Neural progenitor cell (in vitro differentiated cells): ENCODE measurements at regions not wholly inside any gene's neighbourhood (a gene's known extent, or its start where the extent isn't known, plus 50 kb on each side); places are given as distances from the start of the nearest gene placed in this dataset.

Experiments
- EZH2 ChIP-seq: fragments of 200-600 bp; sonication (generic); IDR thresholded peaks from 2 replicates; pipeline ENCODE4 v1.6.1; 2017; ENCODE audit warnings: antibody characterized with exemption, mild to moderate bottlenecking, moderate library complexity
- EZH2phosphoT487 ChIP-seq: fragments of 200-600 bp; sonication (generic); IDR thresholded peaks from 2 replicates; pipeline ENCODE4 v1.6.1; 2017; ENCODE audit warnings: antibody characterized with exemption
- TF ChIP-seq, protein P1 (sequence below): fragments of 200-600 bp; sonication (generic); IDR thresholded peaks from 2 replicates; pipeline ENCODE4 v1.5.1; 2017; ENCODE audit warnings: antibody characterized with exemption, mild to moderate bottlenecking

DNA sequence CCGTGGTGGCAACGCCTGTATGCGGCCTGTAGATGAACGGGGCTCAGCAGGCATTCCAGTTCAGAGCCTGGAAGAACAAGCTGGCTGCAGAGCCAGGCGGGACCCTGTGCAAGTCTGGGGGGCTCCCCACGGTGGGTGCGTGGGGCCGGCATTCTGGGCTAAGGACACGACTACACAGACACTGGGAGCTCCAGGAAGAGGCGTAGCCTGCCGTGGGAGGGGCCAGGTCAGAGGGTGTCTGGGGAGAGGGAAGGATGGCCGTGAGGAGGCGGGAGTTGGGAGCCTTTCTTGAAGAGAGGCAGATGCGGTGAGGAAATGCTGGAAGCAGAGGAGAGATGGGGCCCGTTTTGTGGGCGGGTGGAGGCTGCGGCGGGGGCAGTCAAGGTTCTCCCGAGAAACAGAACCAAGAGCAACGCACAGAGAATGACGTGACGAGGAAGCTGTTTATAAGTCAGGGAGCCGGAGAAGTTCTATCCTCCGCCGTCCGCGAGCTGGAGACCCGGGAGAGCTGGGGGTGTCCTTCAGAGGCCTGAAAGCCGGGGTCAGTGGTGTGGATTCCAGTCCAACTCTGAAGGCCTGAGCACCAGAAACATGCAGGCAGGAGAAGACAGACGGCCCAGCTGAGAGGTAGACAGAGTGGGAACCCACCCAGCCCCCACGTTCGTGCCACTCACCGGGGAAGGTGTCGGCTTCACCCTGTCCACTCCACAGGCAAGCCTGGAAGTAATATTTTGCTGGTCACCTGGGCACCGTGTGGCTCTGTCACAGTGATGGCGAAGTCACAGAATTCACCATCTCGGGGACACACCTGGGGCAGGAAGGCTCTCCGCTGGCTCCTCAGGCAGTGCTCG lies 529.6 kb downstream of the BRD1 start:
- TF ChIP-seq, protein P1, sequence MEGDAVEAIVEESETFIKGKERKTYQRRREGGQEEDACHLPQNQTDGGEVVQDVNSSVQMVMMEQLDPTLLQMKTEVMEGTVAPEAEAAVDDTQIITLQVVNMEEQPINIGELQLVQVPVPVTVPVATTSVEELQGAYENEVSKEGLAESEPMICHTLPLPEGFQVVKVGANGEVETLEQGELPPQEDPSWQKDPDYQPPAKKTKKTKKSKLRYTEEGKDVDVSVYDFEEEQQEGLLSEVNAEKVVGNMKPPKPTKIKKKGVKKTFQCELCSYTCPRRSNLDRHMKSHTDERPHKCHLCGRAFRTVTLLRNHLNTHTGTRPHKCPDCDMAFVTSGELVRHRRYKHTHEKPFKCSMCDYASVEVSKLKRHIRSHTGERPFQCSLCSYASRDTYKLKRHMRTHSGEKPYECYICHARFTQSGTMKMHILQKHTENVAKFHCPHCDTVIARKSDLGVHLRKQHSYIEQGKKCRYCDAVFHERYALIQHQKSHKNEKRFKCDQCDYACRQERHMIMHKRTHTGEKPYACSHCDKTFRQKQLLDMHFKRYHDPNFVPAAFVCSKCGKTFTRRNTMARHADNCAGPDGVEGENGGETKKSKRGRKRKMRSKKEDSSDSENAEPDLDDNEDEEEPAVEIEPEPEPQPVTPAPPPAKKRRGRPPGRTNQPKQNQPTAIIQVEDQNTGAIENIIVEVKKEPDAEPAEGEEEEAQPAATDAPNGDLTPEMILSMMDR: no peak
- no peak for TF ChIP-seq EZH2
- TF ChIP-seq EZH2phosphoT487: no peak
